Endothelial cell of umbilical vein (primary cell): ENCODE measurements at regions not wholly inside any gene's neighbourhood (a gene's known extent, or its start where the extent isn't known, plus 50 kb on each side); places are given as distances from the start of the nearest gene placed in this dataset.

Experiments used
- BruUV-seq: library from RNA; stranded (reverse); fragments of 400-500 nt; replicated peaks from 2 replicates; lab custom pipeline; 2021; lab: Mats Ljungman, UMichigan
- CTCF ChIA-PET: fragments of 300-600, 350-600 bp; sonication (Branson Sonifier 250); formaldehyde crosslinking; loops from one replicate; lab custom pipeline; 2021; ENCODE audit warnings: antibody characterized with exemption, inconsistent platforms; lab: Charles Lee
- POLR2A ChIA-PET: fragments of 300-600, 350-600 bp; sonication (Branson Sonifier 250); formaldehyde crosslinking; loops from one replicate; lab custom pipeline; 2021; ENCODE audit warnings: antibody characterized with exemption, inconsistent platforms; lab: Charles Lee
- DNase-seq: peaks from one replicate; pipeline ENCODE4 v3.0.0-alpha.2; 2011; ENCODE audit warnings: low read depth, low spot score
- FAIRE-seq: peaks from 2 replicates; lab custom pipeline; 2011; peaks lifted over from hg19 to GRCh38; lab: Jason Lieb, UNC
- H2AFZ ChIP-seq: 2 replicates; pipeline ENCODE4 v1.6.0; 2012; ENCODE audit warnings: low read depth, low read length, control low read depth, inconsistent platforms
- H3K27ac ChIP-seq: 2 replicates; pipeline ENCODE4 v1.5.1; 2011; ENCODE audit warnings: low read depth, mild to moderate bottlenecking, control low read depth, low read length, moderate library complexity; ENCODE audit not compliant: insufficient read depth
- H3K27me3 ChIP-seq, 2 experiments: 2 replicates each; pipeline versions ENCODE4 v1.6.0 to v1.6.1; 2011; ENCODE audit warnings: low read length in 2 of 2, mixed read lengths in 1 of 2; ENCODE audit not compliant: control insufficient read depth in 2 of 2, insufficient read depth in 2 of 2
- H3K36me3 ChIP-seq, 2 experiments: 2 replicates in 1 of 2; 3 replicates in 1 of 2; pipeline ENCODE4 v1.5.1; 2011; ENCODE audit warnings: low read length in 2 of 2, mild to moderate bottlenecking in 1 of 2, moderate library complexity in 1 of 2; ENCODE audit not compliant: control insufficient read depth in 2 of 2, insufficient read depth in 2 of 2; ENCODE audit errors: extremely low read depth in 1 of 2
- H3K4me1 ChIP-seq: 3 replicates; pipeline ENCODE4 v1.5.1; 2011; ENCODE audit warnings: mild to moderate bottlenecking, low read length; ENCODE audit not compliant: control insufficient read depth, insufficient read depth; ENCODE audit errors: extremely low read depth
- H3K4me2 ChIP-seq: 2 replicates; pipeline ENCODE4 v1.6.1; 2011; ENCODE audit warnings: low read length, control low read depth, mixed read lengths; ENCODE audit not compliant: insufficient read depth
- H3K4me3 ChIP-seq, 3 experiments: fragments of 200-600 bp in 1 of 3; sonication (generic), shearing (Covaris generic) in 1 of 3; replicated peaks in 1 of 3; 2 replicates each; pipeline ENCODE4 v1.5.1; 2011 to 2016; ENCODE audit warnings: control low read depth in 3 of 3, low read length in 3 of 3, mild to moderate bottlenecking in 2 of 3, inconsistent platforms in 1 of 3, low read depth in 1 of 3, moderate library complexity in 1 of 3; ENCODE audit not compliant: insufficient read depth in 1 of 3
- H3K79me2 ChIP-seq: 2 replicates; pipeline ENCODE4 v1.6.0; 2012; ENCODE audit warnings: low read length, inconsistent platforms; ENCODE audit not compliant: control insufficient read depth, insufficient read depth
- H3K9ac ChIP-seq: replicated peaks from 2 replicates; pipeline ENCODE3; 2011; ENCODE audit warnings: low read length, control low read depth; ENCODE audit not compliant: insufficient read depth; ENCODE audit errors: extremely low read depth
- H3K9me1 ChIP-seq: replicated peaks from 3 replicates; pipeline ENCODE4 v1.6.0; 2011; ENCODE audit warnings: mild to moderate bottlenecking, low read length; ENCODE audit not compliant: control insufficient read depth, insufficient read depth; ENCODE audit errors: extremely low read depth
- H3K9me3 ChIP-seq: replicated peaks from 2 replicates; pipeline ENCODE4 v1.5.1; 2012; ENCODE audit warnings: low read length, inconsistent platforms; ENCODE audit not compliant: control insufficient read depth, insufficient read depth
- H4K20me1 ChIP-seq: replicated peaks from 2 replicates; pipeline ENCODE3; 2011; ENCODE audit warnings: mild to moderate bottlenecking, low read length; ENCODE audit not compliant: control insufficient read depth, insufficient read depth; ENCODE audit errors: extremely low read depth
- EZH2 ChIP-seq: IDR thresholded peaks from 2 replicates; pipeline ENCODE4 v1.6.1; 2012; ENCODE audit warnings: borderline replicate concordance, low read depth, mild to moderate bottlenecking, moderate library complexity, low read length, inconsistent platforms; ENCODE audit not compliant: severe bottlenecking
- FOS ChIP-seq: IDR thresholded peaks from 2 replicates; pipeline ENCODE4 v1.6.1; 2011; ENCODE audit warnings: mild to moderate bottlenecking, low read length, moderate library complexity, borderline replicate concordance; ENCODE audit not compliant: insufficient read depth
- GATA2 ChIP-seq: IDR thresholded peaks from 2 replicates; pipeline ENCODE4 v1.7.0; 2011; ENCODE audit warnings: low read depth, mild to moderate bottlenecking, moderate library complexity, mixed read lengths, low read length; ENCODE audit not compliant: insufficient read length, insufficient read depth
- JUN ChIP-seq: IDR thresholded peaks from 2 replicates; pipeline ENCODE4 v1.6.1; 2011; ENCODE audit warnings: borderline replicate concordance, low read depth; ENCODE audit not compliant: insufficient read length, insufficient read depth
- MAX ChIP-seq: IDR thresholded peaks from 2 replicates; pipeline ENCODE4 v1.6.1; 2011; ENCODE audit not compliant: insufficient read depth, insufficient read length
- MYC ChIP-seq: IDR thresholded peaks from one replicate; pipeline ENCODE4 v1.6.1; 2011; ENCODE audit warnings: mild to moderate bottlenecking, low read depth, low read length
- POLR2A ChIP-seq: IDR thresholded peaks from 2 replicates; pipeline ENCODE4 v1.6.1; 2012; ENCODE audit warnings: low read depth, mild to moderate bottlenecking, control low read depth, low read length
- POLR2AphosphoS5 ChIP-seq: IDR thresholded peaks from 2 replicates; pipeline ENCODE4 v1.6.1; 2012; ENCODE audit warnings: low read depth, mild to moderate bottlenecking, control low read depth, low read length, moderate library complexity; ENCODE audit not compliant: insufficient read depth
- dilution Hi-C: fragments of 300-500 bp; cut with MboI; formaldehyde crosslinking; loops from one replicate; pipeline ENCODE4 v1.15.0; 2019; ENCODE audit warnings: low sequenced_read_pairs; ENCODE audit not compliant: extremely low pct_ligation_motif_present
- intact Hi-C: fragments of 100-400 bp; cut with micrococcal nuclease; formaldehyde crosslinking; loops from one replicate; pipeline ENCODE4 v1.10.0; 2022
- TF ChIP-seq, protein P1 (sequence below), 2 donors: IDR thresholded peaks; 1 replicate in 1 of 2; 2 replicates in 1 of 2; pipeline ENCODE4 v1.5.1; 2011; ENCODE audit warnings: low read length in 2 of 2, mild to moderate bottlenecking in 2 of 2, moderate library complexity in 2 of 2, control low read depth in 1 of 2, inconsistent platforms in 1 of 2, low read depth in 1 of 2; ENCODE audit not compliant: insufficient read depth in 1 of 2; ENCODE audit errors: extremely low read depth in 1 of 2

- dilution Hi-C loops, result no loop called here
- FAIRE-seq (no peak), DNase-seq (no peak)
- no peaks in the 10 kb centered on the region for H3K36me3 ChIP-seq
- ChIA-PET POLR2A (interaction anchor here (0.6 kb wide), 1 partner anchor 221 kb away, joined by 3 read pairs; no protein-coding TSS in a partner anchor), CTCF (no interaction called here)
- no peak overlapping the region for H3K27ac ChIP-seq
- no peaks in the 10 kb centered on the region for H3K9me1 ChIP-seq
- no peak overlapping the region for H3K4me3 ChIP-seq
- intact Hi-C loops, result no loop called here
- TF ChIP-seq JUN (no peak), EZH2 (no peak), POLR2AphosphoS5 (no peak), FOS (no peak), POLR2A (no peak), MAX (no peak), GATA2 (no peak), MYC (no peak)
- TF ChIP-seq, protein P1, sequence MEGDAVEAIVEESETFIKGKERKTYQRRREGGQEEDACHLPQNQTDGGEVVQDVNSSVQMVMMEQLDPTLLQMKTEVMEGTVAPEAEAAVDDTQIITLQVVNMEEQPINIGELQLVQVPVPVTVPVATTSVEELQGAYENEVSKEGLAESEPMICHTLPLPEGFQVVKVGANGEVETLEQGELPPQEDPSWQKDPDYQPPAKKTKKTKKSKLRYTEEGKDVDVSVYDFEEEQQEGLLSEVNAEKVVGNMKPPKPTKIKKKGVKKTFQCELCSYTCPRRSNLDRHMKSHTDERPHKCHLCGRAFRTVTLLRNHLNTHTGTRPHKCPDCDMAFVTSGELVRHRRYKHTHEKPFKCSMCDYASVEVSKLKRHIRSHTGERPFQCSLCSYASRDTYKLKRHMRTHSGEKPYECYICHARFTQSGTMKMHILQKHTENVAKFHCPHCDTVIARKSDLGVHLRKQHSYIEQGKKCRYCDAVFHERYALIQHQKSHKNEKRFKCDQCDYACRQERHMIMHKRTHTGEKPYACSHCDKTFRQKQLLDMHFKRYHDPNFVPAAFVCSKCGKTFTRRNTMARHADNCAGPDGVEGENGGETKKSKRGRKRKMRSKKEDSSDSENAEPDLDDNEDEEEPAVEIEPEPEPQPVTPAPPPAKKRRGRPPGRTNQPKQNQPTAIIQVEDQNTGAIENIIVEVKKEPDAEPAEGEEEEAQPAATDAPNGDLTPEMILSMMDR (IDR thresholded peaks at IDR 0.05; ENCODE audit: extremely low read depth in 1 of 2, insufficient read depth in 1 of 2, low read depth in 1 of 2, low read length in 2 of 2), result no peak
- no peaks in the 10 kb centered on the region for H3K79me2 ChIP-seq
- H2AFZ ChIP-seq, result no peak overlapping the region
- no peak overlapping the region for H3K9ac ChIP-seq
- no TSS peak for BruUV-seq
- peaks cover 22% of the 10 kb centered on the region for H3K4me1 ChIP-seq
- H3K27me3 ChIP-seq, result no peaks in the 10 kb centered on the region
- no peaks in the 10 kb centered on the region for H4K20me1 ChIP-seq
- H3K9me3 ChIP-seq, result no peaks in the 10 kb centered on the region
- no peak overlapping the region for H3K4me2 ChIP-seq
Measured at GRCh38 chr6:139592011-139592410, 217.6 kb upstream of the CITED2 start.
